IMR-90 (cell line): ENCODE measurements at regions not wholly inside any gene's neighbourhood (a gene's known extent, or its start where the extent isn't known, plus 50 kb on each side); places are given as distances from the start of the nearest gene placed in this dataset.

Experiments used
- ATAC-seq: fragments of 200-7000 bp; cut with Tn5 transposase; 2 replicates; pipeline ENCODE4 v1.9.1; 2020; ENCODE audit warnings: low read depth, mild to moderate bottlenecking, moderate library complexity
- BruUV-seq: library from RNA; stranded (reverse); fragments of 400-500 nt; replicated peaks from 2 replicates; lab custom pipeline; 2021; lab: Mats Ljungman, UMichigan
- CTCF ChIA-PET: fragments of 300-600 bp; formaldehyde crosslinking; extraction: SDS; loops from one replicate; lab custom pipeline; 2021; ENCODE audit warnings: antibody characterized with exemption; lab: Yijun Ruan, JAX
- POLR2A ChIA-PET: fragments of 300-600 bp; sonication (Branson Sonifier 250); formaldehyde crosslinking; loops from one replicate; lab custom pipeline; 2022; ENCODE audit warnings: antibody characterized with exemption; ENCODE audit not compliant: unreplicated experiment; lab: Charles Lee
- DNase-seq: peaks from one replicate; pipeline ENCODE4 v3.0.0; 2013
- H2AFZ ChIP-seq: replicated peaks from 2 replicates; pipeline ENCODE3; 2013; ENCODE audit warnings: low read length, mild to moderate bottlenecking; ENCODE audit not compliant: poor library complexity
- H2AK5ac ChIP-seq: 2 replicates; pipeline ENCODE4 v1.6.1; 2013; ENCODE audit warnings: low read depth, low read length, inconsistent platforms
- H2AK9ac ChIP-seq: replicated peaks from 2 replicates; pipeline ENCODE3; 2013; ENCODE audit warnings: mild to moderate bottlenecking, low read depth, low read length, moderate library complexity; ENCODE audit not compliant: poor library complexity
- H2BK120ac ChIP-seq: 2 replicates; pipeline ENCODE4 v1.6.1; 2013; ENCODE audit warnings: low read depth, low read length, inconsistent platforms
- H2BK15ac ChIP-seq: 3 replicates; pipeline ENCODE4 v1.6.1; 2013; ENCODE audit warnings: low read depth, low read length, inconsistent platforms
- H2BK20ac ChIP-seq: 2 replicates; pipeline ENCODE4 v1.6.1; 2013; ENCODE audit warnings: low read depth, mild to moderate bottlenecking, inconsistent platforms, low read length, moderate library complexity
- H2BK5ac ChIP-seq: 2 replicates; pipeline ENCODE4 v1.6.1; 2013; ENCODE audit warnings: mild to moderate bottlenecking, low read depth, low read length, inconsistent platforms; ENCODE audit not compliant: poor library complexity, severe bottlenecking
- H3K14ac ChIP-seq: replicated peaks from 2 replicates; pipeline ENCODE4 v1.6.1; 2013; ENCODE audit warnings: low read depth, low read length, inconsistent platforms
- H3K18ac ChIP-seq: 2 replicates; pipeline ENCODE4 v1.6.1; 2013; ENCODE audit warnings: low read depth, low read length, control low read depth
- H3K23ac ChIP-seq: 2 replicates; pipeline ENCODE4 v1.6.1; 2013; ENCODE audit warnings: low read depth, low read length, inconsistent platforms
- H3K27ac ChIP-seq: 2 replicates; pipeline ENCODE4 v1.5.1; 2013; ENCODE audit warnings: mild to moderate bottlenecking, control low read depth, low read length; ENCODE audit not compliant: insufficient read depth
- H3K27me3 ChIP-seq: 2 replicates; pipeline ENCODE4 v1.6.1; 2013; ENCODE audit warnings: low read length; ENCODE audit not compliant: control insufficient read depth, insufficient read depth
- H3K36me3 ChIP-seq: 2 replicates; pipeline ENCODE4 v1.6.1; 2013; ENCODE audit warnings: low read length, mixed read lengths; ENCODE audit not compliant: control insufficient read depth, insufficient read depth
- H3K4ac ChIP-seq: 2 replicates; pipeline ENCODE4 v1.6.1; 2013; ENCODE audit warnings: low read depth, low read length, inconsistent platforms
- H3K4me1 ChIP-seq: 2 replicates; pipeline ENCODE4 v1.6.1; 2013; ENCODE audit warnings: low read length, mixed read lengths; ENCODE audit not compliant: control insufficient read depth, insufficient read depth
- H3K4me2 ChIP-seq: 2 replicates; pipeline ENCODE4 v1.6.1; 2013; ENCODE audit warnings: low read depth, mild to moderate bottlenecking, control low read depth, low read length, moderate library complexity
- H3K4me3 ChIP-seq: 2 replicates; pipeline ENCODE4 v1.5.1; 2013; ENCODE audit warnings: low read depth, mild to moderate bottlenecking, control low read depth, low read length, moderate library complexity; ENCODE audit not compliant: insufficient read depth
- H3K56ac ChIP-seq: 2 replicates; pipeline ENCODE4 v1.6.1; 2013; ENCODE audit warnings: low read length, inconsistent platforms; ENCODE audit not compliant: insufficient read depth; ENCODE audit errors: extremely low read depth
- H3K79me1 ChIP-seq, 2 experiments: 2 replicates each; pipeline ENCODE4 v1.6.1; 2013; ENCODE audit warnings: low read length in 2 of 2, inconsistent platforms in 1 of 2, low read depth in 1 of 2
- H3K9ac ChIP-seq: 2 replicates; pipeline ENCODE4 v1.6.1; 2013; ENCODE audit warnings: low read depth, low read length, control low read depth
- H3K9me1 ChIP-seq: 2 replicates; pipeline ENCODE4 v1.6.1; 2013; ENCODE audit warnings: low read length, inconsistent platforms; ENCODE audit not compliant: insufficient read depth
- H3K9me3 ChIP-seq: 2 replicates; pipeline ENCODE4 v1.6.1; 2013; ENCODE audit warnings: low read length; ENCODE audit not compliant: control insufficient read depth, insufficient read depth
- H4K20me1 ChIP-seq: 2 replicates; pipeline ENCODE4 v1.6.1; 2013; ENCODE audit warnings: low read length, inconsistent platforms; ENCODE audit not compliant: insufficient read depth
- H4K5ac ChIP-seq: 2 replicates; pipeline ENCODE4 v1.6.1; 2013; ENCODE audit warnings: mild to moderate bottlenecking, low read depth, low read length, control low read depth
- H4K8ac ChIP-seq, 2 experiments: 2 replicates each; pipeline ENCODE4 v1.6.1; 2013; ENCODE audit warnings: low read depth in 2 of 2, low read length in 2 of 2, control low read depth in 1 of 2, inconsistent platforms in 1 of 2
- H4K91ac ChIP-seq: 2 replicates; pipeline ENCODE4 v1.6.1; 2013; ENCODE audit warnings: low read depth, low read length, inconsistent platforms; ENCODE audit not compliant: insufficient read depth
- CHD1 ChIP-seq: IDR thresholded peaks from 2 replicates; pipeline ENCODE4 v1.6.1; 2012; ENCODE audit warnings: low read depth, low read length, improper control_type of control experiment
- MXI1 ChIP-seq: IDR thresholded peaks from 2 replicates; pipeline ENCODE4 v1.6.1; 2012; ENCODE audit warnings: low read depth, mild to moderate bottlenecking, low read length, moderate library complexity, borderline replicate concordance
- RFX5 ChIP-seq: IDR thresholded peaks from 2 replicates; pipeline ENCODE4 v1.8.0; 2012; ENCODE audit warnings: low read depth, mild to moderate bottlenecking, low read length, moderate library complexity
- SMC3 ChIP-seq: fragments of 150-350 bp; IDR thresholded peaks from 2 replicates; pipeline ENCODE4 v1.6.1; 2016; ENCODE audit warnings: low read depth, mild to moderate bottlenecking, antibody characterized with exemption, low read length, moderate library complexity
- WGBS, 2 experiments: methylation state at CpG; one replicate each; pipeline versions ENCODE4 v1.1.5 to v1.1.7; 2013; ENCODE audit warnings: missing lambda C conversion rate in 2 of 2; ENCODE audit not compliant: insufficient read length in 1 of 2; ENCODE audit errors: extremely low coverage in 2 of 2; 5-methylcytosine and 5-hydroxymethylcytosine counted together
- dilution Hi-C: fragments of 300-500 bp; cut with HindIII; formaldehyde crosslinking; loops from one replicate; pipeline ENCODE4 v1.14.3; 2018; ENCODE audit warnings: low sequenced_read_pairs; ENCODE audit not compliant: unreplicated experiment
- in situ Hi-C: fragments of 300-500 bp; cut with MboI; formaldehyde crosslinking; loops from 3 replicates; pipeline ENCODE4 v1.14.3; 2019; ENCODE audit warnings: low sequenced_read_pairs, inconsistent platforms, mixed read lengths
- intact Hi-C: fragments of 100-400 bp; cut with micrococcal nuclease; formaldehyde crosslinking; loops from 2 replicates; pipeline ENCODE4 v1.10.0; 2022

DNA sequence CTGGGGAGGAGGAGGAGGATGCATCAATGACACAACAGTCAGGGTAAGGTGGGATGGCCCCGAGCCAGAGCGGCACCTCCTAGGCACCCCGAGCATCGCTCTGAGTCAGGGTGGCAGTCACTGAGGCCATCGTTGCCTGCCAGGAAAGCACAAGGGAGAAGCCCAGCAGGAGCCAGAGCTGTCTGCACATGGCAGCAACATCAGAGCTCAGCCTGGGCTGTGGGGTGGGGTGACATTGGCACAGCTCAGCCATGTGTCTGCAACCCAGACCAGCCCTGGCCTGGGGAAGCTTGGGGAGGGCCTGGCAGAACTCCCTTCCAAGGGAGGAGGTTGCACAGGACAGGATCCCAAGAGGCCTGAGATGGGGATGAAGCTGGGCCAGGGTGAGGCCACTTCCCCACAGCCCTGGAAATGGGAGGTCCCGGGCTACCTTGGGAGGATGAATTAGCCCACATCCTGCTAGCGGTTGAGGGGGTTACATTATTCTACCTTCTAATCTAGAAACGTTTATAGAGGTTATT lies 255.6 kb downstream of the MAFB start:
- Histone ChIP-seq H3K56ac (no peak overlapping the region), H4K5ac (no peak overlapping the region), H2AFZ (no peak overlapping the region), H3K14ac (no peak overlapping the region), H3K27me3 (no peaks in the 10 kb centered on the region), H3K4me1 (no peaks in the 10 kb centered on the region), H3K4me3 (no peak overlapping the region), H2BK20ac (no peak overlapping the region), H4K8ac (no peak overlapping the region), H3K9ac (no peak overlapping the region), H2AK9ac (no peak overlapping the region), H2AK5ac (no peak overlapping the region), H3K27ac (no peak overlapping the region), H4K20me1 (no peaks in the 10 kb centered on the region), H3K18ac (no peak overlapping the region), H3K9me1 (no peaks in the 10 kb centered on the region), H2BK5ac (no peak overlapping the region), H3K9me3 (no peaks in the 10 kb centered on the region), H2BK15ac (no peak overlapping the region), H3K23ac (no peak overlapping the region), H3K4ac (no peak overlapping the region), H2BK120ac (no peak overlapping the region), H3K79me1 (no peaks in the 10 kb centered on the region), H3K36me3 (no peaks in the 10 kb centered on the region), H3K4me2 (no peak overlapping the region), H4K91ac (no peak overlapping the region)
- no TSS peak for BruUV-seq
- ATAC-seq (no peak), DNase-seq (no peak)
- ChIA-PET POLR2A (no interaction called here), CTCF (no interaction called here)
- no CpG with 5 or more reads among the region's 8 CpGs for WGBS, 2 experiments
- dilution Hi-C loops (no loop called here), in situ Hi-C loops (no loop called here), intact Hi-C loops (no loop called here)
- TF ChIP-seq SMC3 (no peak), CHD1 (no peak), RFX5 (no peak), MXI1 (no peak)
